Activated T-cell treated with anti-CD3 and anti-CD28 coated beads for 4 hours (primary cell): ENCODE measurements at regions not wholly inside any gene's neighbourhood (a gene's known extent, or its start where the extent isn't known, plus 50 kb on each side); places are given as distances from the start of the nearest gene placed in this dataset.
"Not testable (repeated sequence)": the region's sequence is repeated elsewhere in the genome, so short reads cannot be mapped to it uniquely, and the experiment has no call there.

Source experiments
- DNase-seq: peaks from one replicate; pipeline ENCODE4 v3.0.0-alpha.2; 2020

DNA sequence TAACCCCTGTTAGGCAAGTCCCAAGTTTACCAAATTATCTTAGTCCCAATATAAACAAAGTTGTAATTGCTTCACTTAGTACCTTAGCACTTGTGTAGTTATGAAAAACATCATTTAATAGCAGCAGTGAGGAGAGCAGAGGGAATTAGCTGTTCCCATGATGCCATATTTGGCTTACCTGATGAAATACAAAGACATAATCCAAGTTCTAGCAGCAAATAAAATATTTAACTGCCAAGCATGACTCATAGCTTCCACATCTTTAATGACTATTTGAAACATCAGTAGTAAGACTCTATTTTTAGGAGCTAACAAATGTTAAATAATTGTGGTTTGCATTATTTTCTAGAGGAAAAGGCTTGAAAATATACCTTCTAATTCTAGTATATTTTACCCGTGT, 94.0 kb upstream of the MCHR2 start:
- DNase-seq = no peak

DNA sequence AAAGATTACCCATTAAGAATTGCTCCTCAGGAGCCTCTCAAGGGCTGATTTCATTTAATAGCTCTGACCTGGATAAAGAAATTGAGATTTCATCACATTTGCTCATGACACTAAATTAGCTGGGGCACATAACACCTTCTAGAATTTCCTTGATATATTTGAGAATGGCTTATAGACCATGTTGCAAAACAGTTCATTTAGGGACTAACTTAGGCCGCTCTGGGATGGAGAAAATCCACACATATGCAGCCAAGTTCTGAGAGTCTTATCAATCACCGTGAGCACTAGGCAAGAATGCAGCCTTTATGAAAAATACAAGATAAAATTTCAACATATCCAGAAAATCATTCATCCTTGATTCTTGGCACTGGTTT, 91.0 kb upstream of the MCHR2 start:
- DNase-seq = no peak

DNA sequence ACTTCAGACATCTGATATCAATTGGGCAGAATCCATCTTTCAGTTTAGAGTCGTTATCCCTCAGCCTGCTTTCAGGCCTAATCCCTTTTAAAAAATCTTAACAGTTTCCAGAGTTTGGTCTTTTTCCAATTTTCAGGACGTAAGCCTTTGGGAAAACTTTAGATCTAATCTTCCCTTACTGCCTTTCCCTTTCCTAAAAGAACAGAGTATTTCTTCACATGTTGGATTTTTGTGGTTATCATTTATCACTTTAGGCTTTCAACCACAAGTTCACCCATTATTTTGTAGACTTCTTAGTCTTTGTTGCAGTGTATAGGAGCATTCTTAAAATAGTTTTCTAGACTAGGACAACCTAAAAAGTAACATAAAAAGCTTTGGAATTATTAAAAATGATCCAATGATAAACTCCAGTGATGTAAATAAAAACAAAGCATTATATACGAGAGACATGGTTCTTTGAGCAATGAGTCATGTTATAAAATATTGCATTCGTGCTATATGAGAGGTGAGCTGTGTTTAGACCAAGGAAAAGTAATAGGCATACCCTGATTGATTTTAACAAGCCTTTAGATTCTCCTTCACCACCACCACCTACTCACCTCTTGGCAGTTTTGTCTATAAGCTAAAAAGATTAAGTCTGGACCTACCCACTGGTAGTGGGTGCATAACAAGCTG, 90.4 kb upstream of the MCHR2 start:
- DNase-seq = no peak

DNA sequence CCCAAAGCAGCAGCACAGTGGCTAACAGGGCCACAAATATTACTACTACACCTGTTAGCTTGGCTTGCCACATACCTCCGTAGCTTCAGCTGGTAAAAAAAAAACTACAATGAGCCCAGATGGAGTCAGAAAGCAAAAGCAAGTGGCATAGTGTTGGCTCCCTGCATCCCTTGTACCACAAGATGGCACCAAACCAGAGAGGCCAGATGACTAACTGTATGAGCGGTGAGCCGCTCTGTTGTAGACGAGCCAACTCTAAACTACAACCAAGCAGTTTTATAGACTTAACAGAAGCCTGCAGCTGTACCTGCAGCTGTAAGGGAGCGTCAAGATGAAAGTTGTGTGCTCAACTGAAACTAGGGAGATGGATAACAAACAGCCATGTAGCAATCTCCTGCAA, 84.5 kb upstream of the MCHR2 start:
- no peak for DNase-seq

DNA sequence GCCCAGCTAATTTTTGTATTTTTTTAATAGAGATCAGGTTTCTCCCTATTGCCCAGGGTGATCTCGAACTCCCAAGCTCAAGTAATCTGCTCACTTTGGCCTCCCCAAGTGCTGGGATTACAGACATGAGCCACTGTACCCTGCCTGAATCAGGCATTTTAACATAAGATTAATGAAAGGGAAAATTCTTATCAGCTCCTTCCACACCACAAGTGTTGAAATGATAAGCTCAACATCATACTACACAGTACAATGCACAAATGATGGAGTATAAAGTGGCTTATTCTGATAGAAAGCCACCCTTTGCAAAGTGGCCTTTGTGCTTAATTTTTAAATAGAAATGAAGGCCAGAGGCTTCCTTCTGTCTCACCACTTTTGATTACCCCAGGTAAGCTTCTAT, 71.3 kb upstream of the MCHR2 start:
- DNase-seq = no peak

DNA sequence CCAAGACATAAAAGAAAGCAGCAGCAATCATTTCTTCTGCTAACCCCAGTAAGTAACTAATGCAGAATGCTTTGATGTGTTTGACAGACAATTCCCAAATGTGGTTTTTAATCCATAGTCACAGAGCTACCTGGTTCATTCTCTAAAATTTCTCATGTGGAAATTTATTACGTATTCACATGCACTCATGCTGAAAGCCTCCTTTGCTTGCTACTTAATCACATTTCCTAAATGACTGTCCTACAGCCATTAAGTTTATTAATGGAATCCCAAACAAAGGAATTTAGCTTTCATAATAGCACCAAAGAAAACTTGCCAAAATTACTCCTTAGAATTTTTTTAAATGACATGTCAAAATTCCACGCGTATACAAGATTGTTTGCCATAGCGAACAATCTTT, 68.6 kb upstream of the MCHR2 start:
- no peak for DNase-seq

DNA sequence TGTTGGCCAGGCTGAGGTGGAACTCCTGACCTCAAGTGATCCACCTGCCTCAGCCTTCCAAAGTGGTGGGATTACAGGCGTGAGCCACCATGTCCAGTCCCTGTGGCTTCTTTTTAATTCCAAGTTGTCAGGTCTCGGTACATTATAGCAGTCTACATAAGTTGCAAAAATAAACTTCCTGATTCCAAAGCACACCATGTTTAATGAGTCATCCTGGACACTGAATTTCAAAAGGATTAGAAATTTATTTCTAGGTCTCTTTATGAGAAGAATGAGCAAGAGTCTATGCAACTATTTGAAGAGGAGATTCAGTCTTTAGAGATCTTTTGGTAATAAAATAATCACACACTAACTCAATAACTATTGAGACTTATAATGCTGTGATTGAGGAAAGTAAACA, 63.9 kb upstream of the MCHR2 start:
- DNase-seq = no peak

DNA sequence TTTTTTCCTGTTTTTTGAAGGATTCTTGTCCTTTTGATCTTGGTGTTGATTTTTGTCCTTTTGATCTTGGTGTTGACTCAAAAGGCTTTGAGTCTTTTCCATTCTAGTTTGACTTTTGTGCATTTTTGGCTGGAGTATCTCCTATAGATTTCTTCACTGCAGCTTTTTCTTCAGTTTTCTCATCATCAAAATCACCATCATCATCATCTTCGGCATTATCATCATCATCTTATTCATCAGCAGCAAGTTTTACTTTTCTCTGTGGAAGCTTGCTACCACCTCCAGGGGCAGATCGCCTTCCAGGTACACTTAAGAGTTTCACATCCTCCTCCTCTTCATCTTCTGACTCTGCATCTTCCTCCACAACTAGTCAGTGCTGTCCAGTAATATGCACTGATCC, 56.5 kb upstream of the MCHR2 start:
- DNase-seq = no peak

DNA sequence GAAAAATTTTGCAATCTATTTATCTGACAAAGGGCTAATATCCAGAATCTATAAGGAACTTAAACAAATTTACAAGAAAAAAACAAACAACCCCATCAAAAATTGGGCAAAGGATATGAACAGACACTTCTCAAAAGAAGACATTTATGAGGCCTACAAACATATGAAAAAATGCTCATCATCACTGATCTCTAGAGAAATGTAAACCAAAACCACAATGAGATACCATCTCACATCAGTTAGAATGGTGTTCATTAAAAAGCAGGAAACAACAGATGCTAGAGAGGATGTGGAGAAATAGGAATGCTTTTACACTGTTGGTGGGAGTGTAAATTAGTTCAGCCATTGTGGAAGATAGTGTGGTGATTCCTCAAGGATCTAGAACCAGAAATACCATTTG, 49.9 kb upstream of the MCHR2 start:
- not testable (repeated sequence) for DNase-seq
